GM12801 (cell line): ENCODE measurements at regions not wholly inside any gene's neighbourhood (a gene's known extent, or its start where the extent isn't known, plus 50 kb on each side); places are given as distances from the start of the nearest gene placed in this dataset.

Source experiments
- CTCF ChIP-seq: IDR thresholded peaks from one replicate; pipeline ENCODE4 v1.5.1; 2011; ENCODE audit warnings: control low read depth; ENCODE audit not compliant: insufficient read length; ENCODE audit errors: extremely low read depth

- TF ChIP-seq CTCF: no peak
Measured at GRCh38 chr14:44783901-44784300, 177.8 kb downstream of the KLHL28 start.

DNA sequence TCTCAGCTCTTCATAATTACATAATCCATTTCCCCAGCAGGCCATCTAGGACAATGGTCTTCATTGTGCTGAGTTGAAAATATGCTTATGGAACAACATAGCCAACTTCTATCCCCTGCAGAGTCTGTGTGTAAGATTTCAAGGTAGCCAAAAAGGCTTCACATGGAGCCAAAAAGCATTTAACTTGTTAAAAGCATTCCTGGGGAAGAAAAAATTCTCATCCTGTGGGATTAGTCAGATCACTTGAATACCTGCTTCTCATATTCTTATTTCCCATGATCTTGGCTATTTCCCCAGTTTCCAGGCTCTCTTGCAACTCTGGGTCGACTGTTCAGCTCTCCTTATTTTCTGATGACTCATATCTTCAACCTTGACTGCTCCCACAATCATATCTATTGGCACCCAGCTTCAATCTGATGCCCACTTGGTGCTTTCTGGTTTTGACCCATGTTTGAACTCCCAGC is 178.9 kb downstream of the KLHL28 start:
- TF ChIP-seq CTCF: no peak

GRCh38 chr14:44780989-44781388 is 180.8 kb downstream of the KLHL28 start:
- TF ChIP-seq CTCF: no peak

DNA sequence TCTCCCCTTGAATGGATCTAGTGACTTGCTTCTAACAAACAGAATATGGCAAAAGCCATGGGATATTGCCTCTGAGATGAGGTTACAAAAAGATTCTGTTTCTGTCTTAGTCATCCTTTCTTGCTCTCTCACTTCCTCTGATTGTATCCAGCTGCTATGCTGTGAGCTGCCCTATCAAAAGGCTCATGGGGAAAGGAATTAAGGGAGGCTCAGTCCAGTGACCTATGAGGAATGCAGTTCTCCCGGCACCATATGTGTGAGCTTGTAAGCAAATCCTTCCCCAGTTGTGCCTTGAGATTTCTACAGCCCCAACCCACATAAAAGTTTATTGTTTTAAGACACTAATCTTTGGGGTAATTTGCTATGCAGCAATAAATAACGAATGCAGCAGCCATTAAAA is 183.1 kb downstream of the KLHL28 start:
- no peak for TF ChIP-seq CTCF

DNA sequence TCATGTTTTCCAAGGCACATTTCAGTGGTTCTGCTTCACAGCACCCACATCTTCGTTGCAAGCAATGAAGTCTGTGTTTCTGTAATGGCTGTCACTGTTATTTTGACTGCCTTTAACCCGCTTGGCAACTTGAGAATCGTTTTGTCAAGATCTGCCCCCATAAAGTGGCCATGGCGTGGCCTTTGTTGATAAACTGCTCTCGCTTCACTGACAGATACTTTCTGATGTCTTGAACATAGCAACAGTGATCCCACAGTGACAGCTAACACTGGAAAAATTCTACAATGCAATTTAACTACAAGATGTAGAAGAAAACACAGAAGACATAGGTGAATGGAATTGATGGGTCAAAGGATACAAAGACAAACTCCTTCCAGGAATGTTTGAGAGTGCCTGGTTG is 184.2 kb downstream of the KLHL28 start:
- TF ChIP-seq CTCF: no peak

GRCh38 chr14:44775248-44775647 is 186.5 kb downstream of the KLHL28 start:
- TF ChIP-seq CTCF: no peak

- TF ChIP-seq CTCF: no peak
Measured at GRCh38 chr14:44774396-44774795, 187.4 kb downstream of the KLHL28 start.

GRCh38 chr14:44771496-44771895 is 190.3 kb downstream of the KLHL28 start:
- no peak for TF ChIP-seq CTCF
